HG03460 (cell line): ENCODE measurements at regions not wholly inside any gene's neighbourhood (a gene's known extent, or its start where the extent isn't known, plus 50 kb on each side); places are given as distances from the start of the nearest gene placed in this dataset.

ENCODE experiments used
- ATAC-seq: cut with Tn5 transposase; IDR thresholded peaks from one replicate; pipeline ENCODE4 v1.9.1; 2021; ENCODE audit not compliant: unreplicated experiment

- ATAC-seq = no peak
These were observed 101.1 kb upstream of the THRB start for GRCh38 chr3:24595796-24596195.

- no peak for ATAC-seq
These were observed 102.0 kb upstream of the THRB start for GRCh38 chr3:24596626-24597025.

DNA sequence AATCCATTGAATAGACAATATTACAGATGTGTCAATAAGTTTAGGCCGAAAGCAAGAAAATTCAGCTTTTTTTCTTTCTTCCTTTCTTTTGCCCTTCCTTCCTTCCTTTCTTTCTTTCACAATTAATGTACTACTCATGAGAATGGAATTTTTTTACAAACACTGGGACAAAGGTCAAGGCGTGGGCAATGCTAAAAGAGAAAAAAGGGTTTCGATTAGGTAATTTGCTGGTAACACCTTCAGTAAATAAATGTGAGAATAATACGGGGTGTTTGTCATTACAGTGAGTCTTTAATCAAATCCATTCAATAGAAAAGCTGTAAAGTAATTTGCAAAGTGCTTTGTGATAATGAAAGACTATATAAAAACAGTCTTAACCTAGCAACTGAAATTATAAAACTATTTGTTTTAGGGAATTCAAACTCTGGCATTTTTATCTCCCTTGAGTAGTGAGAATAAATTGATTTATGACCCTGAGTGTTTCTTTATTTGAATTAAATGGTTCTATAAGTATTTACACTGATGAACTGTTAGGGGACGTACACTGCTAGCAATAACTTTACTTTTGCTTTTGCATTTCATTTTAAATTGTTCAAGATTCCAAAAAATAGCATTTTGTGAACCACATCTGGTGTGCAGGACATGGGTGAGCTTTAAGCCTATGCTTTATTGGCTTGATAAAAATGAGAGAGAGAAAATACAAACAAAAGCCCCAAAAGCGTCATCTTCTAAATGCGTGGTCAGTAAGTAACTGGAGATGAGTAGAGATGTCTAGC is 104.2 kb upstream of the THRB start:
- ATAC-seq = no peak

- no peak for ATAC-seq
These were observed 106.7 kb upstream of the THRB start for GRCh38 chr3:24601066-24601939.

DNA sequence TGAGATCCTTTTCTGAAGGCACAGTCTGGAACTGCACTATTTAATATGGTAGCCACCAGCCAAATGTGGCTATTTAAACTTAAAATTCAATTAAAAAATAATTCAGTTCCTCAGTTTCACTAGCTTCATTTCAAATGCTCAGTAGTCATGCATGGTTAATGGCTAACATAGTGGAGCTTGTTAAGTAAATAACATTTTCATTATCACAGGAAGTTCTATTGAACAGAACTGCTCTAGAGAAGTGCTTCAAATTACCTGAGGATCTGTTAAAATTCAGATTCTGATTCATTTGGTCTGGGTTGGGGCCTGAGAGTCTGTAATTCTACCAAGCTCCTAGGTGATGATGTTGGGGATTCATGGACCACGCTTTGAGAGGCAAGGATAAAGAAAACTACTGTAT is 109.6 kb upstream of the THRB start:
- no peak for ATAC-seq

GRCh38 chr3:24605511-24606028 is 110.9 kb upstream of the THRB start:
- no peak for ATAC-seq

DNA sequence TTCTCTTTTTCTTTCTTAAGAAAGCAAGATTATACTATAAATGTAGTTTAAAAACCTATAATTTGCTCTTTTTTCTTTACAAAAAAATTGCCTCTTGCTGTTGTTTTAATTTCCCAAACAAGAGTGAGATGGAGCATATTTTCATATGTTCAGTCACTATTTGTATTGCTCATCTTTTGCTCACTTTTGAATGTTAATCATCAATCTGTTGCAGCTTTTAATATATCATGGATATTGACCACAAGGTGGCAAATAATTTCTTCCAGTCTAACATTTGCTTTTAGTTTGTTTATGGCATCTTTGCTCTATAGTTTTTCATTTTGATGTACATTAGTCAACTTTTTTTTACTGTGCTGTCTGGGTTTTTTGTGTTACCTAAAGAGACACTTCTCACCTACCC is 112.6 kb upstream of the THRB start:
- ATAC-seq = no peak

- no peak for ATAC-seq
These were observed 114.2 kb upstream of the THRB start for GRCh38 chr3:24608701-24609390.

- ATAC-seq = no peak
These were observed 119.7 kb upstream of the THRB start for GRCh38 chr3:24614359-24614758.

- ATAC-seq = no peak
These were observed 120.5 kb upstream of the THRB start for GRCh38 chr3:24615177-24615576.

GRCh38 chr3:24616110-24616829 is 121.6 kb upstream of the THRB start:
- ATAC-seq = no peak

DNA sequence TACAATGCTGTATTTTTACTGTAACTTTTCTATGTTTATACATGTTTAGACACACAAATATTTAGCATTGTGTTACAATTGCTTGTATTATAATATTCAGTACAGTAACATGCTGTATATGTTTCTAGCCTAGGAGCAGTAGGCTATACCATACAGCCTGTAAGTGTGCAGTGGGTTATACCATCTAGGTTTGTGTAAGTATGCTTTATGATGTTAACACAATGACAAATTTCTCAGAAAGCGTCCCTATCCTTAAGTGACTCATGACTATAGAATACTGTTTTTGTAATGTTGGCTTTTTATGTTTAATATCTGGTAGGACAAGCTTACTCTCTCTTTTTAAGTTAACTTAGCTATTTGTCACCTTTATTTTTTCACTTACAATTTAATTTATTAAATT is 127.5 kb upstream of the THRB start:
- no peak for ATAC-seq

GRCh38 chr3:24622696-24623225 is 128.1 kb upstream of the THRB start:
- ATAC-seq = no peak

DNA sequence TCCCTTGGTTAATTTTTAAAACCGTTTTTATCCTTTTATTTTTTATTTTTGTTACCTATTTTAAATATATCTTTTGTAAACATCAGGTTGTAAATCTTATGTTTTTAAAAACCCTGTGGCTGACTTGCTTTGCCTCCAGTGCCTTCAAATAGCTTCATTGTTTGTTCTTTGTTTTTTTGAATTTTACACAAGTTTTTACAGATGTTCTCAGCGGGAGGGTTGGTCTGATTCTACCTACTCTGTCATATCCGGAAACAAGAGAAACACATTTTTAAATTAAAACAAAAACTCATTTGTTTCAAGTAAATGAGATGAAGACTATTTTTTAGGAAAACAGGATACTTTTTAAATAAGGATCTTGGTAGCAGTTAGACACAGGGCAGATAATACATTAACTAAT is 129.0 kb upstream of the THRB start:
- no peak for ATAC-seq

- no peak for ATAC-seq
These were observed 130.5 kb upstream of the THRB start for GRCh38 chr3:24624938-24625681.

- ATAC-seq = no peak
These were observed 134.0 kb upstream of the THRB start for GRCh38 chr3:24628523-24629258.

DNA sequence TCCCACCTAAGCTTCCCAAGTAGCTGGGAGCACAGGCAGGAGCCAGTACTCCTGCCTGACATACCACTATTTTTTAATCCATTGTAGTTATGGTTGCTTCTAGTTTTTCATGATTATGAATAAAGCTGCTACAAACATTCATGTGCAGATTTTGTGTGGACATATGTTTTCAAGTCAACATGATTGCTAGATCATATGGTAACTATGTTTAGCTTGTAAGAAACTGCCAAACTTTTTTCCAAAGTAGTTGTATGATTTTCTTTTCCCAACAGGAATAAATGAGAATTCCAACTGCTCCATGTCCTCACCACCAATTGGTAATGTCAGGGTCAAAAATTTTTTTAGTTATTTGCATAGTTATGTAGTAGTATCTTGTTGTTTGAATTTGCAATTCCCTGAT is 136.8 kb upstream of the THRB start:
- ATAC-seq = no peak

DNA sequence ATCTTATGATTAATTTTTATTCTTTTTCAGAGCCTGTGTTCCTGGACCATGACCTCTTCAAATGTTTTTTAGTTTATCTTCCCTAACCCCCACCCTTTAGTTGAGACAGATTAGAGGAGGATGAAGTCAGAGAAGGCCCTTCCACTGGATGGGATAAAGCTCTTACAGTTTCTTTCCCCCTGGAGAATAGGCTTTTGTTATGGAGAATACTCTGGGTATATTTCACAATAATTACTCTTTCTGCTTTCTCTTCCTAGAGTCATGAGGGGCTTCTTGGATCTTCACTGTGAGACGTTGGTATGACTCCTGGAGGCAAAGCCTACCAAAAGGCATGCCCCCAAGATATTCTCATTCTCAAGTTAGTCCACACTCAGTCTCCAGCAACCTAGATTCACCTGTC is 144.4 kb upstream of the THRB start:
- ATAC-seq = no peak
